Effector memory CD8-positive, alpha-beta T cell (primary cell): ENCODE measurements at regions not wholly inside any gene's neighbourhood (a gene's known extent, or its start where the extent isn't known, plus 50 kb on each side); places are given as distances from the start of the nearest gene placed in this dataset.

Experiments
- ATAC-seq: fragments of 150-1000 bp; cut with Tn5 transposase; replicated peaks from 2 replicates; pipeline ENCODE4 v1.10.0; 2021; ENCODE audit warnings: mild to moderate bottlenecking, moderate library complexity
- DNase-seq, 3 experiments: peaks; one replicate each; pipeline ENCODE4 v3.0.0; 2021
- H3K27ac Mint-ChIP-seq, 2 donors: one replicate each; pipeline ENCODE4 v1.8.0; 2022; ENCODE audit warnings: mild to moderate bottlenecking in 2 of 2, mixed read lengths in 2 of 2, moderate library complexity in 2 of 2
- H3K27me3 Mint-ChIP-seq, 2 donors: one replicate each; pipeline ENCODE4 v1.8.0; 2022; ENCODE audit warnings: mixed read lengths in 2 of 2
- H3K36me3 Mint-ChIP-seq: one replicate; pipeline ENCODE4 v1.8.0; 2022; ENCODE audit warnings: mild to moderate bottlenecking, moderate library complexity, mixed read lengths; ENCODE audit not compliant: insufficient read depth
- H3K4me1 Mint-ChIP-seq, 2 donors: one replicate each; pipeline ENCODE4 v1.8.0; 2022; ENCODE audit warnings: low read depth in 2 of 2, mixed read lengths in 2 of 2
- H3K4me3 Mint-ChIP-seq, 2 donors: one replicate each; pipeline ENCODE4 v1.8.0; 2022; ENCODE audit warnings: mild to moderate bottlenecking in 2 of 2, mixed read lengths in 2 of 2, moderate library complexity in 2 of 2
- H3K9me3 Mint-ChIP-seq, 2 donors: one replicate each; pipeline ENCODE4 v1.8.0; 2022; ENCODE audit warnings: mixed read lengths in 2 of 2

DNA sequence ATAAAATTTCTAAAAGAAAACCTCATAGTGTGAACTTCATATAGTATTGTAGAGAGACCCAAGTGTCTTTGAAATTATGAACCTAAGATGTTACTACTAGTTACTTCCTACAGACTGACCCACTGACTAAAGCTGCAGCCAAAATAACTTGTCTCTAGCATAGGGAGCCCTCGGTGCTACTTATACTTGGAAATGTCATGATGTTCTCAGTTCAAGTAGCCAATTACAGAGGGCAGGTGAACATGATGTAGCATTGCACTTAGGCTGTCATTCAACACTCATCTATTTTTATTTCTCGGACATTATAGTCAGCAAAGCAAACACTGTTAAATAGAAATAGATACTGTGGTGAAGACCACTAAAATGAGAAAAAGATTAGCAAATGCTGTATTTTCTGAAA is 165.6 kb downstream of the AREG start:
- no peak for DNase-seq
- Mint-ChIP-seq H3K36me3 (no peaks in the 10 kb centered on the region), H3K4me3 (no peak overlapping the region), H3K27ac (no peak overlapping the region), H3K27me3 (no peaks in the 10 kb centered on the region), H3K4me1 (no peaks in the 10 kb centered on the region), H3K9me3 (no peaks in the 10 kb centered on the region)
- no peak for ATAC-seq

DNA sequence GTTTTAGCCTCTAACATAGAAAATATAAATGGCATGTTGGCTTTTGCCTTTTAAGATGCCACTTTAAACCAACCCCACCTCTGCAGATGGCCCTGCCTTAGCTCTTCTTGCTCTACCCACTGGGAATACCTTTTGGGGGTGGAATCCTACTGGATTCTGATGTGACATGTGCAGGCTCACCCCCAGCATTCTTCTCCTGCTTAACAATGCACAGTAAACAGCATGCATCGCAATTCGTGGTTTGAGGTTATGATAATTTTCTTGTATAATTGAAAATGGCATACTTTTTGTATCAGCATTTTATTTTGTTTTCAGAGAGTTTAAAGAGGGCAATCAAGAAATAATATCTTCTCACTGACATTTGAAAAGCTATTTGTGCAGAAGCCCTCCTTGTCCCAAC is 167.9 kb downstream of the AREG start:
- no peak for DNase-seq
- no peak overlapping the region for H3K27ac Mint-ChIP-seq
- no peak for ATAC-seq
- H3K27me3 Mint-ChIP-seq: no peaks in the 10 kb centered on the region
- no peak overlapping the region for H3K4me3 Mint-ChIP-seq
- no peaks in the 10 kb centered on the region for H3K9me3 Mint-ChIP-seq
- no peaks in the 10 kb centered on the region for H3K36me3 Mint-ChIP-seq
- H3K4me1 Mint-ChIP-seq: no peaks in the 10 kb centered on the region

DNA sequence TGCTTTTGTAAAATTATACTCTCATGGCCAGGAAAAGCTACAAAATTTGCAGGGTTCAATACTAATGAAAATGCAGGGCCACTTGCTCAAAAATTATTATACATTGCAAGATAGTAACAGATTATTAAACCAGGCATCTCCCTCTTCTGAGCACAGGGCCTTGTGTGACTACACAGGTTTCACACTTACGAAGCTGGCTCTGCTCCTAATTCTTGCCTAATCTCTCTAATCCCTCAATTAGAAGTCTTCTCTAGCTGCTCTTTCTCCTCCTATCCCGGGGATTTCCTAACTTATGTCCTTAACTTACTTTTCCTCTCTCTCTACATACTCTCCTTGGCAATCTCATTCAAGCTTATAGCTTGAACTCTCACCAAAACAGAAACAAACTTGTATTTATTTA is 168.3 kb downstream of the AREG start:
- Mint-ChIP-seq H3K36me3 (no peaks in the 10 kb centered on the region), H3K4me3 (no peak overlapping the region), H3K9me3 (no peaks in the 10 kb centered on the region), H3K27me3 (no peaks in the 10 kb centered on the region), H3K27ac (no peak overlapping the region), H3K4me1 (no peaks in the 10 kb centered on the region)
- DNase-seq: no peak
- no peak for ATAC-seq

DNA sequence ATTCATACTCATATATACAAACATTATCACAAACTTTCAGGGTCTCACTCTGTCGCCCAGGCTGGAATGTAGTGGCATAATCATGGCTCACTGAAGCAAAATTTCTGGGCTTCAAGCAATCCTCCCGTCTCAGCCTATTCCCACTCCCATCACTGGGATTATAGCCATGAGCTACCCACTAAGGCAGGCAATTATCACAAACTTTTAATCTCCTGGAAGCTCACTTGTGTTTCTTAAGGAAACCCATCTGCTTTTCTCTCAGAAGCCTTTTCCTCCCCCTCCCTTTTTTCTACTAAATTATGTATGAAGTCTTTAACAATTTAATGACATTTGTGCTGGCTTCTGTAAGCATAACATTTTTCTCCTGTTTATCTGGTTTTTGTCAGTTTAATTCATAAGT is 170.5 kb downstream of the AREG start:
- H3K9me3 Mint-ChIP-seq: no peaks in the 10 kb centered on the region
- peaks cover 0 to 6% of the 10 kb centered on the region in 2 donors for H3K27me3 Mint-ChIP-seq
- H3K27ac Mint-ChIP-seq: no peak overlapping the region
- ATAC-seq: no peak
- no peaks in the 10 kb centered on the region for H3K36me3 Mint-ChIP-seq
- no peak overlapping the region for H3K4me3 Mint-ChIP-seq
- DNase-seq: no peak
- no peaks in the 10 kb centered on the region for H3K4me1 Mint-ChIP-seq

DNA sequence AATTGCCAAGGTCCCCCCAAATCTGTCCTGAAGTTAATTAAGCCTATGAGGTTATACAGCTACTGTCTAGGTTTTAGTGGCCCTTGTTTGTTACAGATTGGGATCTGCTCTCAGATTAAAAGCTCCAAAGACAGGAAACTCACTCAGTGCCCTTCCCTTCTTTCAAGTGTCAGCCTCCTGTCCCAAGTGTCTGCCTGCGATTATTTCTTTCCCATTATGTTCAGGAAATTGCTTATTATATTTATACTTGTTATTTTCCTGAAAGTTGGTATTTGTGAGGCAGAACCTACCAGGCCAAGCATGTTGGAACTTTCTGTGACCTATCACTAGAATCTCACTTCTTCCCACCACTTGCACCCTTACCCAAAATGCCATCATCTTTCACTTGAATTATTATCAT is 173.2 kb downstream of the AREG start:
- no peak for ATAC-seq

DNA sequence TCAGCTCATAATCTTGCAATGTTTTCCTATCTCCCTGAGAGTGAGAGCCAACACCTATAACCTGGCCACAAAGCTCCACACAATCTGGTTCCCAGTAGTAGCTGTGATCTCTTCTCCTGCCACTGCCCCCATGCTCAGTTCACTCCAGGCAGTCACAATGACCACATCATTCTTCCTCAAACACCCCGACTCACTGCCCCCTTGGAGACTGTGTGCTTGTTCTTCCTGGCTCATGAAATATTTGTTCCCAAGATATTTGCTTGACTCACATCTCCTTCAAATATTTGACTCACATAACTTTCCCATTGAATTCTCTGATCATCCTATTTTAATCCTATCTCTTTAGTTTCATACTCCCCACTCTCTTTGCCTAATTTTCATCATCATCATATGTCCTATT is 173.7 kb downstream of the AREG start:
- H3K9me3 Mint-ChIP-seq: no peaks in the 10 kb centered on the region
- H3K4me3 Mint-ChIP-seq: no peak overlapping the region
- no peaks in the 10 kb centered on the region for H3K4me1 Mint-ChIP-seq
- H3K27ac Mint-ChIP-seq: no peak overlapping the region
- DNase-seq (no peak), ATAC-seq (no peak)
- H3K36me3 Mint-ChIP-seq: no peaks in the 10 kb centered on the region
- H3K27me3 Mint-ChIP-seq: peaks cover 0 to 12% of the 10 kb centered on the region in 2 donors

More for the DNA sequence above, 173.2 kb downstream of the AREG start:
- Mint-ChIP-seq H3K36me3 (no peaks in the 10 kb centered on the region), H3K4me3 (no peak overlapping the region), H3K4me1 (no peaks in the 10 kb centered on the region), H3K9me3 (no peaks in the 10 kb centered on the region), H3K27ac (no peak overlapping the region), H3K27me3 (peaks cover 0 to 9% of the 10 kb centered on the region in 2 donors)
- no peak for DNase-seq

DNA sequence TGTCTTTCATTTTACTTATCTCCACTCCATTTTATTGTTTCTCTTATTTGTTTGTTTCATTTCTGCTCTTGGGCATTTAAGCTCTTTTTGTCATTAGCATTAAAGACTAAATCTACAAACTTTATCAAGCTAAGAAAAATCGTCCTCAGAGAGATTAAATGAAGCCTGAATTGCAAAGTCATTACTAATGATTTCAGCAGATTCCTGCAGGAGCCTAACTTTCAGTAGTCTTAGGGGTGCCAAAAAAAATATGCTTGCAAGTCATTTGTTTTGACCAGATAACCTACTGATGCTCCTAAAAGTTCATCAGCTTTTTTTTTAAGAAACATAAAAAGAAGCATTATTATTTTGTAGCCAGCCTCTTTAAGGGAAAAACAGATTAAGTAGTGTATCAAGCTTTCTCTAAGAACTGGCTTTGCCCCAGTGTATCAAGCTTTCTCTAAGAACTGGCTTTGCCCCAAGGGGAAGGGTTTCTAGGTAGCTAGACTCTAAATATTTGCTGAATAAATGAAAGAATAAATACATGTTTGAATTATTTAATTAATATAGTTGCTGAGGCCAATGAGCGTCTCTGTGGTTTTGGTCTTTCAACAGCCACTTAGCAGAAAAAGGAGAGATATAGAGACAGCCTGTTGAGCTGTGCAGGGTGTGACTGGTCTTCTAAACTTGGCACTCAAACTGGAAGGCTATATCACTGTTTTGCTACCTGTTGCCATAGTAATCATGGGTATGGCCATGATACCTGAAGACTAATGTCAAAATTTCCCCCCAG is 174.2 kb downstream of the BTC start:
- DNase-seq (no peak), ATAC-seq (no peak)
- Mint-ChIP-seq H3K36me3 (no peaks in the 10 kb centered on the region), H3K27ac (no peak overlapping the region), H3K27me3 (peaks cover 0 to 12% of the 10 kb centered on the region in 2 donors), H3K9me3 (no peaks in the 10 kb centered on the region), H3K4me3 (no peak overlapping the region), H3K4me1 (no peaks in the 10 kb centered on the region)

DNA sequence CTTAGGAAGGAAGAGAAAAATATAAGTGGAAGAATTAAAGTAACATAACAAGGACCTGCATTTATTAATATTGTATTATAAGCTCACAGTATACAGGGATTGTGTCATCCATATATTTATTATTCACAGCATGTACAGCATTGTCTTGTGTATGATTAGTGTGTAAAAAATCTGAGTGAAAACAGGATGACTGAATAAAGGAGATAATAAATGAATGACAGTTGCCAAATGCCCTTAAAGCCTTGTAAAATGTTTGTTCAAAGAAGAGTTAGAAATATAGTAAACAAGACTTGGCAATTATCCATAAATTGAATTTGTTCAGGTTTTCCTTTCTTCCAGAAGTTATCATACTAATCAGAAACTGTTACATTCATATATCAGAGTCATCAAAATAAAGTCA is 172.7 kb downstream of the BTC start:
- peaks cover 0 to 12% of the 10 kb centered on the region in 2 donors for H3K27me3 Mint-ChIP-seq
- H3K4me1 Mint-ChIP-seq: no peaks in the 10 kb centered on the region
- no peak for DNase-seq
- no peak overlapping the region for H3K4me3 Mint-ChIP-seq
- no peak overlapping the region for H3K27ac Mint-ChIP-seq
- H3K9me3 Mint-ChIP-seq: no peaks in the 10 kb centered on the region
- no peak for ATAC-seq
- H3K36me3 Mint-ChIP-seq: no peaks in the 10 kb centered on the region

DNA sequence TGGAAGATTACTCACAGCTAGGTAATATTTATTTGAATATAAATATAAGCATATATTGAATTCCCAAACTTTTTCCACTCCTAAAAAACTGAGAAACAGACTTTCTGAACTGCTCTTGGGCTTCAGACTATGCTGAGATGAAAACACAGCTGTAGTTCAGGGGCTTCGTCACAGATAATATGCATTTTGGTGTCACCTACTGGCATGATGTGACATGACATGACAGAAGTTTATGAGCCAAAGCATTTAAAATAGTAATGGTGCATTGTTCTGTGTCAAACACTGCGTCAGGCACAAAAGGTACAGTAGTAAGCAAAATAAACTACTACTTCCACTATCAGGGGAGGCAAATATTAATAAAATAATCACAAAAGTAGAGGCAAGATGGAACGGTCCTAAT is 171.3 kb downstream of the BTC start:
- DNase-seq (no peak), ATAC-seq (no peak)
- no peaks in the 10 kb centered on the region for H3K36me3 Mint-ChIP-seq
- no peak overlapping the region for H3K4me3 Mint-ChIP-seq
- H3K4me1 Mint-ChIP-seq: no peaks in the 10 kb centered on the region
- no peaks in the 10 kb centered on the region for H3K9me3 Mint-ChIP-seq
- no peak overlapping the region for H3K27ac Mint-ChIP-seq
- peaks cover 0 to 12% of the 10 kb centered on the region in 2 donors for H3K27me3 Mint-ChIP-seq

DNA sequence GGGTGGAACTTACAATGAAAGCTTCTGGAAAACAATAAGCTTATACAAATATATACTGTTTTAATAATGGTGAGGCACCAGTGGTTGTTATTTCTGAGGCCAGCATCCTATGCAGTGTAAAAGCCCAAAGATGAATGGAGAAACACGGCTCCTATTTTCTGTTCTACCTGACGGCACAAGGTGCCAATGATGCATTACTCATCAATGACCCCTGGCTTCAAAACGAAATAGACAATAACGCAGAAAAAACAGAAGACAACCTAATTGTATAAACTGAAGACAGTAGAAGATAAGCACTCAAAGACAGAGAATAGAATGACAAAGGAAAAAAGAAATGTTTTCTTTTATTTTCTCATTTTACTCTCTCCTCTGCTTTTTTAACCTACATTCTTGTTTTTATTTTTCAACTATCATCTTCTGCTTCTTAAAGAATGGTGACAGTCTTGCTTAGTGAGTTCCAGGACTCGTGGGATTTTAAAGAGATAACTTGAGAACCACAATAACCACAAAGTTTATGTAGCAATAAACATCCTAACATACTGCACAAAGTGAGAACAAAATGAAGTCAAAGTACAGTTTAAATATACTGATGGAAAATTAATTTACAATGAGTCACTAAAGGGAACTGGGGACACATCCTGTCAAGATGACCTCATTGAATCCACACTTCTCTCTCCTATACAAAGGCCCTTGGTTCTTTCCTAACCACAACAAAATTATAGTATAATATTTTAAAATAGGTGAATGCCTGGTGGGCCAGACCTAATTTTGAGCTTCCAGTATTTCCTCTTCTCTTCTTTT is 169.8 kb downstream of the BTC start:
- ATAC-seq (no peak), DNase-seq (no peak)
- H3K27me3 Mint-ChIP-seq: peaks cover 0 to 6% of the 10 kb centered on the region in 2 donors
- H3K4me1 Mint-ChIP-seq: no peaks in the 10 kb centered on the region
- no peaks in the 10 kb centered on the region for H3K36me3 Mint-ChIP-seq
- no peak overlapping the region for H3K27ac Mint-ChIP-seq
- H3K9me3 Mint-ChIP-seq: no peaks in the 10 kb centered on the region
- H3K4me3 Mint-ChIP-seq: no peak overlapping the region

DNA sequence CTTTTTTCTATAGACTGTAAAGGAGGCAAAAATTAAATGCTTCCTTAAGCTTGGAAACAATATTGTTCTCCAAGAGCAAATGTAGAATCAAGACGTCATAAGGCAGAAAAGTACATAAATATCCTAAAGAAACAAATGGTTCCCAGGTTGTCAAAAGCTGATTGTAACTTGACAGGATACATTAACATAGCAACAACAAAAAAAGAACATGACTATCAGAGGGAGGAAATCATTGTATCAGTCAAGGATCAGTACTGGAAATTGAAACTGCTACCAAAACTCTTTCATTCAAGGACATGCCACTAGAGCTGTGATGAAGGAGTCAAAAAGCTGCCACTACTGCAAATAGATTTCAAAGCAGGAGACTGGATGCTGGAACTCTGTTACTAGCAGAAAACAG is 168.3 kb downstream of the BTC start:
- no peak overlapping the region for H3K4me3 Mint-ChIP-seq
- no peaks in the 10 kb centered on the region for H3K4me1 Mint-ChIP-seq
- peaks cover 0 to 6% of the 10 kb centered on the region in 2 donors for H3K9me3 Mint-ChIP-seq
- no peak overlapping the region for H3K27ac Mint-ChIP-seq
- peaks cover 0 to 6% of the 10 kb centered on the region in 2 donors for H3K27me3 Mint-ChIP-seq
- no peak for ATAC-seq
- H3K36me3 Mint-ChIP-seq: no peaks in the 10 kb centered on the region
- DNase-seq: no peak

DNA sequence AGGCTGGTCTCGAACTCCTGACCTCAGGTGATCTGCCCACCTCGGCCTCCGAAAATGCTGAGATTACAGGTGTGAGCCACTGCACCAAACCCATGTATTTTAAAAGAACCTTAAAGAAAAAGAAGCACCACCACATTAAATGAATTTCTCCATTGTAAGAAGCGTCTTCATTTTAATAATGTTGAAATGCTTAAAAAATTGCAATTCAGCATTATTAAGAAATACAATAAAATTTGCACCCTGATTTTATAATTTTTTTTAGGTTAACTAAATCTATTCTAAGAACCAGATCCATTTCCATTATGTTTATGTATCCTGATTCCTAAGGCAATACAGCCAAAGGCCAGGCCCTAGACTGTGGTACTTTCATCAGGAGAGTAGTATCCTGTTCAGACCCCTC is 167.2 kb downstream of the BTC start:
- Mint-ChIP-seq H3K27me3 (peaks cover 0 to 6% of the 10 kb centered on the region in 2 donors), H3K9me3 (peaks cover 0 to 6% of the 10 kb centered on the region in 2 donors), H3K4me3 (no peak overlapping the region), H3K36me3 (no peaks in the 10 kb centered on the region), H3K27ac (no peak overlapping the region), H3K4me1 (no peaks in the 10 kb centered on the region)
- no peak for ATAC-seq
- no peak for DNase-seq

DNA sequence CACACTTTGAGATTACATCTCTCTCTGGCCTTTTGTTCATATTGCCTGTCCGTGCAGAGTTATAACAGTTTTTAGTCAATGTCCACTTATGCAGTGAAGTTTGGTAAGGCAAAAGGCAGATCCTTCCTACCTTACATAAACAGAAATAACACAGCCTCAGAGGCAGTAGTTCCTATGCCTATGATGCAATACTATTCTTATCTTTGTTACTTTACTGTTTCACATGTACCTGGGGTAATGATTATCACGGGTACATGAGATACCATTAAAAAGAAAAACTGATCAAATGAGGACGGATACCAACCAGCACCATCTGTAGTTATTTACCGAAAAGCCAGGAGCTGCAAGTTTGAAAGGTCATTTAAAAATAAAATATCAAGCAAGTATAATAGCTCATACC is 166.8 kb downstream of the BTC start:
- ATAC-seq (no peak), DNase-seq (no peak)
- H3K27me3 Mint-ChIP-seq: peaks cover 0 to 6% of the 10 kb centered on the region in 2 donors
- no peak overlapping the region for H3K4me3 Mint-ChIP-seq
- no peaks in the 10 kb centered on the region for H3K36me3 Mint-ChIP-seq
- peaks cover 0 to 6% of the 10 kb centered on the region in 2 donors for H3K9me3 Mint-ChIP-seq
- no peaks in the 10 kb centered on the region for H3K4me1 Mint-ChIP-seq
- no peak overlapping the region for H3K27ac Mint-ChIP-seq
